Activated B cell treated with CpG ODN at 0.5 μM for 24 hours (primary cell): ENCODE measurements at regions not wholly inside any gene's neighbourhood (a gene's known extent, or its start where the extent isn't known, plus 50 kb on each side); places are given as distances from the start of the nearest gene placed in this dataset.

Experiments used
- ATAC-seq: fragments of 200-7000 bp; cut with Tn5 transposase; one replicate; pipeline ENCODE4 v1.10.0; 2021; ENCODE audit warnings: low read depth, mild to moderate bottlenecking, moderate library complexity
- CTCF ChIA-PET: fragments of 350-600 bp; sonication (Branson Sonifier 250); formaldehyde crosslinking; loops from one replicate; lab custom pipeline; 2021; ENCODE audit warnings: antibody characterized with exemption; lab: Charles Lee
- POLR2A ChIA-PET: fragments of 350-600 bp; sonication (Branson Sonifier 250); formaldehyde crosslinking; loops from one replicate; lab custom pipeline; 2021; ENCODE audit warnings: antibody characterized with exemption; lab: Charles Lee
- DNase-seq: peaks from one replicate; pipeline ENCODE4 v3.0.0; 2022
- H3K27ac Mint-ChIP-seq: one replicate; pipeline ENCODE4 v1.8.0; 2020; ENCODE audit warnings: mixed read lengths
- H3K27me3 Mint-ChIP-seq: one replicate; pipeline ENCODE4 v1.8.0; 2021; ENCODE audit warnings: mixed read lengths
- H3K36me3 Mint-ChIP-seq: one replicate; pipeline ENCODE4 v1.8.0; 2021; ENCODE audit warnings: low read depth, mixed read lengths
- H3K4me1 Mint-ChIP-seq: one replicate; pipeline ENCODE4 v1.8.0; 2021; ENCODE audit warnings: mixed read lengths
- H3K4me3 Mint-ChIP-seq: one replicate; pipeline ENCODE4 v1.8.0; 2020; ENCODE audit warnings: mild to moderate bottlenecking, mixed read lengths
- H3K9me3 Mint-ChIP-seq: one replicate; pipeline ENCODE4 v1.8.0; 2020; ENCODE audit warnings: mixed read lengths
- CTCF ChIP-seq: fragments of 200-600 bp; IDR thresholded peaks from one replicate; pipeline ENCODE4 v1.8.0; 2022; ENCODE audit warnings: antibody characterized with exemption, mild to moderate bottlenecking
- intact Hi-C: fragments of 100-400 bp; cut with micrococcal nuclease; formaldehyde crosslinking; loops from one replicate; pipeline ENCODE4 v1.15.1; 2024

GRCh38 chr14:104393199-104393897 is 186.2 kb upstream of the C14orf180 start:
- intact Hi-C loops: no loop called here
- Mint-ChIP-seq H3K36me3 (peaks cover 7% of the 10 kb centered on the region), H3K4me1 (peaks cover 76% of the 10 kb centered on the region), H3K27me3 (no peaks in the 10 kb centered on the region), H3K27ac (no peak overlapping the region), H3K9me3 (peaks cover 12% of the 10 kb centered on the region), H3K4me3 (peak overlapping the region; percentile 55)
- DNase-seq (no peak), ATAC-seq (no peak)
- ChIA-PET CTCF (no interaction called here), POLR2A (no interaction called here)
- no peak for TF ChIP-seq CTCF

- Mint-ChIP-seq H3K27me3 (no peaks in the 10 kb centered on the region), H3K4me3 (peak overlapping the region; percentile 69), H3K36me3 (peaks cover 7% of the 10 kb centered on the region), H3K9me3 (peaks cover 12% of the 10 kb centered on the region), H3K4me1 (peaks cover 73% of the 10 kb centered on the region), H3K27ac (peak overlapping the region; percentile 32)
- intact Hi-C loops: no loop called here
- no peak for TF ChIP-seq CTCF
- DNase-seq (no peak), ATAC-seq (peak; percentile 72)
- ChIA-PET CTCF (no interaction called here), POLR2A (no interaction called here)
Measured at GRCh38 chr14:104393898-104394381, 185.6 kb upstream of the C14orf180 start.

DNA sequence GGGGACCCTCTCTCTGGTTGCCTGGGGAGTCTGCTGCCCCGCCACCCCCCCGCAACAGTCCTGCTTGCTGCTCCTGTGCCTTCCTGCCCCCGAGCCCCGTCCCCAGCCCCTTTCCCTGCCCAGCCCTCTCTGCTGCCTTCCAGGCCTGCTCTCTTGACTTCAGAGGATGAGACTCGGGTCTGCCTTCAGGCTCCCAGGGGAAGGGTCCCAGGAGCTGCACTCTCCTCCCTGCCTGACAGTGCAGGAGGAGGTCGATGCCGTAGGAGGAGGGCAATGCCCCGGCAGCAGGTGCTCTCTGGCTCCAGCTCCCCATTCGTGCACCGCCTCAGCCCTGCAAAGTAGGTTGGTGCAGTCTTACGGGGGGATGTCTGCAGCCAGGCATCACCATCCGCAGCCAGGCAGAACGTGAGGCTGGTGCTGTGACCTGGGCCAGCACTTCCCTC is 185.1 kb upstream of the C14orf180 start:
- DNase-seq: no peak
- ATAC-seq: peak; percentile 29
- POLR2A ChIA-PET: no interaction called here
- Mint-ChIP-seq H3K4me3 (peak overlapping the region; percentile 69), H3K9me3 (peaks cover 12% of the 10 kb centered on the region), H3K27ac (no peak overlapping the region), H3K36me3 (peaks cover 7% of the 10 kb centered on the region), H3K4me1 (peaks cover 70% of the 10 kb centered on the region), H3K27me3 (no peaks in the 10 kb centered on the region)
- intact Hi-C loops: no loop called here
- no peak for TF ChIP-seq CTCF
- CTCF ChIA-PET: no interaction called here

DNA sequence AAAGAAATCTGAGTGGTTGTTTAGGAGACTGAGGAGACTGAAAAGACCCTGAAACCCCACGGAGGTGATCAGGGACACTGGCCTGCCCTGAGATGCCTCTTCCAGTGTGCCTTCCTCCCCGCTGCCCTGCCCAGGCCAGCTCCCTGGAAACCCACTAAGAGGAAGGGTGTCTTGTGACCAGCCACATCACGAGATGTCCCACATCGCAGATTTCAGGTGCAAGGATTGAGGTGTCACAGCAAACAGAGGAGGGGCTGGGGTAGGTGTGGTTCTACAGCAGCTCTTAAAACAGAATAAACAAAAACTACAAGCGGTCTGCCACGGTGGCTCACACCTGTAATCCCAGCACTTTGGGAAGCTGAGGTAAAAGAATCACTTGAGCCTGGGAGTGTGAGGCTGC is 184.3 kb upstream of the C14orf180 start:
- intact Hi-C loops: no loop called here
- ATAC-seq (no peak), DNase-seq (no peak)
- Mint-ChIP-seq H3K27me3 (no peaks in the 10 kb centered on the region), H3K4me1 (peaks cover 65% of the 10 kb centered on the region), H3K36me3 (peaks cover 7% of the 10 kb centered on the region), H3K27ac (no peak overlapping the region), H3K9me3 (peaks cover 12% of the 10 kb centered on the region), H3K4me3 (no peak overlapping the region)
- ChIA-PET POLR2A (no interaction called here), CTCF (no interaction called here)
- TF ChIP-seq CTCF: no peak

DNA sequence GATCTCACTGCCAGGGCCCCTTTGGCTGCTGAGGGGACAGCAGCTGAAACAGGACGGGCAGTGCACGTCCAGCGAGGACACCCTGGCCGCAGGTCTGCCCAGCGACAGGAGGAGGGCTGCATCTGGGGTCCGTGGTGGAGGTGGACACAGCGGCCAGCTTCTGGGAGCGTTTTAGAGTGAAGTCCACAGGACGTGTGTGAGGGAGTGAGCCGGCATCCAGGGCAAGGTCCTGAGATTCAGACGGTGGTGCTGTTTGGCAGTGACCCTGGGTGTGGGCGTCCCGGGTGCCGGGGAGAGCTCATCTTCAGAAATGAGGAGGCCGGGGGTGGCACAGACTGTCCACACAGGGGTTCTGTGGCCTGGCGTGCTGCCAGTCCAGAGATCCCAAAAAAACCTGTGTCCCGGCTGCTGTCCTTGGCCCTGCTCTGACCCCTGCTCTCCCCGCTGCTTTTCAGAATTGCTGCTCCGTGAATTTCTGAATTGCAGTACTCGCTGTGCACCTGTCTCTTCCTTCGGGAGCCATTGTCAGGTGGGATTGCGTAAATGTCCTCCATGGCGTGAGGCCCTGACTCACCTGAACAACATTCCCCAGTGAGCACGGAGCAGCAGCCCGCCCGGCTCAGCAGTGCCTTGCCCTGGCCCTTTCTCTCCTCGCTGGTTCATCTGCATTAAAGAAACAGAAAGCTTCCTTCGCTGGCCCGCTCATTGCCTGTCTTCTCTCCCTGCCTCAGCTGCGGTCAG is 183.5 kb upstream of the C14orf180 start:
- Mint-ChIP-seq H3K27me3 (no peaks in the 10 kb centered on the region), H3K4me3 (no peak overlapping the region), H3K36me3 (peaks cover 7% of the 10 kb centered on the region), H3K9me3 (peaks cover 12% of the 10 kb centered on the region), H3K4me1 (peaks cover 58% of the 10 kb centered on the region), H3K27ac (no peak overlapping the region)
- POLR2A ChIA-PET: no interaction called here
- CTCF ChIA-PET: no interaction called here
- ATAC-seq: no peak
- intact Hi-C loops: no loop called here
- DNase-seq: no peak
- TF ChIP-seq CTCF: no peak
